ENCODE measurements at regions not wholly inside any gene's neighbourhood (a gene's known extent, or its start where the extent isn't known, plus 50 kb on each side); places are given as distances from the start of the nearest gene placed in this dataset.
A peak's percentile ranks its signal among the peaks of the same experiment; 100 is the strongest.

- Histone ChIP-seq H3K27me3 (peaks cover 0 to 9% (median 0%) of the 10 kb centered on the region in 3 donors), H3K27ac (no peak overlapping the region), H3K36me3 (no peaks in the 10 kb centered on the region), H3K4me1 (no peaks in the 10 kb centered on the region), H3K9me3 (no peaks in the 10 kb centered on the region), H3K4me3 (no peak overlapping the region)
- no peak for TF ChIP-seq POLR2AphosphoS5 (IDR thresholded peaks at IDR 0.05)
- no peak for TF ChIP-seq EP300 (IDR thresholded peaks at IDR 0.05)
- WGBS, 5 donors = 62 to 84% (median 78%) methylated on average over 1 to 3 of the region's 3 CpGs
- no peak for DNase-seq
- intact Hi-C loops (cut with DNase I; ENCODE audit: low total_unique reads) = no loop called here
Observed at GRCh38 chrX:69094977-69095669, 70.1 kb downstream of the PJA1 start.

GRCh38 chrX:69093960-69094871 is 71.0 kb downstream of the PJA1 start:
- TF ChIP-seq CTCF (IDR thresholded peaks at IDR 0.05) = peak in 4 of 7 experiments; percentile 31 to 47 (median 44)
- TF ChIP-seq EP300 (IDR thresholded peaks at IDR 0.05) = no peak
- Histone ChIP-seq H3K27me3 (peaks cover 0 to 9% (median 0%) of the 10 kb centered on the region in 3 donors), H3K9me3 (no peaks in the 10 kb centered on the region), H3K4me1 (no peaks in the 10 kb centered on the region), H3K4me3 (no peak overlapping the region), H3K27ac (no peak overlapping the region), H3K36me3 (no peaks in the 10 kb centered on the region)
- 56 to 73% (median 70%) methylated on average over 16 to 19 of the region's 19 CpGs for WGBS, 5 donors
- peak; percentile 48 to 70 for DNase-seq
- intact Hi-C loops (cut with DNase I; ENCODE audit: low total_unique reads) = no loop called here

- no peak overlapping the region for H3K27ac ChIP-seq
- no peaks in the 10 kb centered on the region for H3K36me3 ChIP-seq
- intact Hi-C loops (cut with DNase I; ENCODE audit: low total_unique reads) = no loop called here
- H3K27me3 ChIP-seq = peaks cover 0 to 13% (median 0%) of the 10 kb centered on the region in 3 donors
- TF ChIP-seq POLR2AphosphoS5 (IDR thresholded peaks at IDR 0.05) (no peak), CTCF (IDR thresholded peaks at IDR 0.05) (no peak), POLR2A (IDR thresholded peaks at IDR 0.05) (no peak), EP300 (IDR thresholded peaks at IDR 0.05) (no peak)
- H3K4me3 ChIP-seq = no peak overlapping the region
- no peak for DNase-seq
- H3K9me3 ChIP-seq = no peaks in the 10 kb centered on the region
- H3K4me1 ChIP-seq = no peaks in the 10 kb centered on the region
Observed at GRCh38 chrX:69090022-69090421, 75.2 kb downstream of the PJA1 start.

GRCh38 chrX:69089203-69089602 is 76.0 kb downstream of the PJA1 start:
- 48 to 89% (median 76%) methylated on average over 1 to 3 of the region's 3 CpGs for WGBS, 5 donors
- peak in 1 of 2 donors; percentile 30 for DNase-seq
- H3K27me3 ChIP-seq = peaks cover 0 to 14% (median 0%) of the 10 kb centered on the region in 3 donors
- no peaks in the 10 kb centered on the region for H3K36me3 ChIP-seq
- H3K4me1 ChIP-seq = no peaks in the 10 kb centered on the region
- no peaks in the 10 kb centered on the region for H3K9me3 ChIP-seq
- no peak overlapping the region for H3K27ac ChIP-seq
- H3K4me3 ChIP-seq = no peak overlapping the region
- intact Hi-C loops (cut with DNase I; ENCODE audit: low total_unique reads) = no loop called here
- TF ChIP-seq POLR2A (IDR thresholded peaks at IDR 0.05) (no peak), CTCF (IDR thresholded peaks at IDR 0.05) (no peak), EP300 (IDR thresholded peaks at IDR 0.05) (no peak), POLR2AphosphoS5 (IDR thresholded peaks at IDR 0.05) (no peak)

Data from stomach (tissue), 8 donors.